HG02571 (cell line): ENCODE measurements at regions not wholly inside any gene's neighbourhood (a gene's known extent, or its start where the extent isn't known, plus 50 kb on each side); places are given as distances from the start of the nearest gene placed in this dataset.

ENCODE experiments used
- ATAC-seq: cut with Tn5 transposase; IDR thresholded peaks from one replicate; pipeline ENCODE4 v1.9.1; 2021; ENCODE audit warnings: mild to moderate bottlenecking, moderate library complexity; ENCODE audit not compliant: unreplicated experiment

- ATAC-seq, result no peak
Measured at GRCh38 chrX:134747006-134747405, 50.0 kb downstream of the PABIR2 start.

- ATAC-seq, result no peak
Measured at GRCh38 chrX:134746410-134746785, 50.6 kb downstream of the PABIR2 start.

GRCh38 chrX:134745636-134746409, 51.2 kb downstream of the PABIR2 start:
- no peak for ATAC-seq

GRCh38 chrX:134743091-134743490, 53.9 kb downstream of the PABIR2 start:
- no peak for ATAC-seq

- ATAC-seq, result no peak
Measured at GRCh38 chrX:134742573-134742972, 54.4 kb downstream of the PABIR2 start.

- ATAC-seq, result no peak
Measured at GRCh38 chrX:134741746-134742145, 55.3 kb downstream of the PABIR2 start.

GRCh38 chrX:134738986-134739740, 57.8 kb downstream of the PABIR2 start:
- no peak for ATAC-seq

- ATAC-seq, result no peak
Measured at GRCh38 chrX:134738445-134738844, 58.6 kb downstream of the PABIR2 start.

- no peak for ATAC-seq
Measured at GRCh38 chrX:134737721-134738369, 59.2 kb downstream of the PABIR2 start.

GRCh38 chrX:134737061-134737460, 59.9 kb downstream of the PABIR2 start:
- no peak for ATAC-seq

- no peak for ATAC-seq
Measured at GRCh38 chrX:134736356-134736755, 60.6 kb downstream of the PABIR2 start.

- ATAC-seq, result no peak
Measured at GRCh38 chrX:134735015-134735414, 62.0 kb downstream of the PABIR2 start.

GRCh38 chrX:134734466-134734952, 62.5 kb downstream of the PABIR2 start:
- ATAC-seq, result no peak

- ATAC-seq, result no peak
Measured at GRCh38 chrX:134733591-134733990, 63.4 kb downstream of the PABIR2 start.

GRCh38 chrX:134732676-134733075, 64.3 kb downstream of the PABIR2 start:
- ATAC-seq, result no peak

GRCh38 chrX:134732152-134732551, 64.9 kb downstream of the PABIR2 start:
- ATAC-seq, result no peak

- ATAC-seq, result no peak
Measured at GRCh38 chrX:134727363-134727762, 69.1 kb upstream of the PLAC1 start.

- ATAC-seq, result peak; percentile 51
Measured at GRCh38 chrX:134725103-134725690, 66.9 kb upstream of the PLAC1 start.

- ATAC-seq, result no peak
Measured at GRCh38 chrX:134721766-134722532, 63.7 kb upstream of the PLAC1 start.

- no peak for ATAC-seq
Measured at GRCh38 chrX:134718966-134719317, 60.7 kb upstream of the PLAC1 start.
